GM18861 (cell line): ENCODE measurements at regions not wholly inside any gene's neighbourhood (a gene's known extent, or its start where the extent isn't known, plus 50 kb on each side); places are given as distances from the start of the nearest gene placed in this dataset.
"Not testable (repeated sequence)": the region's sequence is repeated elsewhere in the genome, so short reads cannot be mapped to it uniquely, and the experiment has no call there.

Source experiments
- ATAC-seq: cut with Tn5 transposase; IDR thresholded peaks from one replicate; pipeline ENCODE4 v1.9.1; 2021; ENCODE audit not compliant: unreplicated experiment

DNA sequence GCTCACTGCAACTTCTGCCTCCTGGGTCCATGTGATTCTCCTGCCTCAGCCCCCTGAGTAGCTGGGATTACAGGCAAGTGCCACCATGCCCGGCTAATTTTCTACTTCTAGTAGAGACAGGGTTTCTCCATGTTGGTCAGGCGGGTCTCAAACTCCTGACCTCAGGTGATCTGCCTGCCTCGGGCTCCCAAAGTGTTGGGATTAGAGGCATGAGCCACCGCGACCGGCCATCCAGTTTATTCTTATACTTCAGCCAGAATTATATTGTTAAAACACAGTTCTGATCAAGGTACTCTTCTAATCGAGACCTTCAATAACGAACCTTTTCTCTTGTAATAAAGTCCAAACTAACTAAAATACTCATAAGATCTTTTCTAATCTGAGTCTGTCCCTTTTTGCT lies 119.6 kb upstream of the FAR2 start:
- ATAC-seq, result not testable (repeated sequence)

DNA sequence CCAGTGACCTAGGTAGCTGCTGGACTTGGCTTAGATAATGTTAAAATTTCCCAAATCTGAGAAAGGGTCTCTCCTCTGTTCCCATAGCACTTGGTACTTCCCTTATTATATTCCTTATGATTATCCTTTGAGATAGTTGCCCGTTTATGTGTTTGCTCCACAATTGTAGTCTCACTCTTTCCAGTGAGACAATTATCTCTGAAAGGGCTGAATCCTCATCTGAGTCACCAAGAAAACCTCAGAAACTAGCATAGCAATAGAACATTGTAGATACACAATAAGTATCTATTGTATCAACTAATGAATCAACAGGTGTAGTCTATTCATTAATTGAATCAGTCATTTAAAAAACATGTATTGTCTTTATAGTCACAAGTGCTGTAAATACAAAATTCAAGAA lies 119.1 kb upstream of the FAR2 start:
- no peak for ATAC-seq

DNA sequence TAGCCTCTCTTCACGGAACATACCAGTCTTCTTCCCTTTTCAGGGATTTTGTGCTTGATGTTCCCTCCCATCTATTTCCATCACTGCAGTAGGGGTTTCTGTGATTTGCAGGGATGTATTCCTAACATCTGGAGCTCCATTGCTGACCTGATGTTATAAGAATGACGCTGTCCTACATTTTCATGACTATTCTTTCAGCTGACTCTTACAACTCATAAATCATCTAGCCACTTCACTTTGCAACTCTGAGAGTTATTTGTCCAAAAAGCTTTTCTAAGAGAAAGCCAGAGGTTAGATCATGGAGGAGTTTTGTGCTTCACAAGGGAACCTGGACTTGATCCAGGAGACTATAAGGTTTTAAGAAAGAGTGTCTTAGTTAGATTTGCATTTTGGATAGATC lies 116.6 kb upstream of the FAR2 start:
- no peak for ATAC-seq

DNA sequence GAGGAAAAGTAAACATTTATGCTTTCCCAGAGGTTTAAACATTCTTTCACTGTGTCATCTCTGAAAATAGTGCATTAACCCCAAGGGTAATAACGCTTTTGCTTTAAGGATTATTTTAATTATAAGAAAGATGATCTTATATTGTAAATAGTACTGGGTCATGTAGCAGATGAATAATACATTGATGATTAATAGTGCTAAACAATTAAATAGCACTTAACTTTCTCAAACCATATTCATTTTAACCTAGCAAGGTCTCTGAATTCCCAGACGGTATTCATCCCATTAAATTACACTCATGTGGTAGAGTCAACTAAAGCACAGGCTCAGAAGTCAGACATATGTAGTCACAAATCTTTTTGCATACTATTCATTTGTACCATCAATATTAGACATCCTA lies 115.6 kb upstream of the FAR2 start:
- no peak for ATAC-seq

DNA sequence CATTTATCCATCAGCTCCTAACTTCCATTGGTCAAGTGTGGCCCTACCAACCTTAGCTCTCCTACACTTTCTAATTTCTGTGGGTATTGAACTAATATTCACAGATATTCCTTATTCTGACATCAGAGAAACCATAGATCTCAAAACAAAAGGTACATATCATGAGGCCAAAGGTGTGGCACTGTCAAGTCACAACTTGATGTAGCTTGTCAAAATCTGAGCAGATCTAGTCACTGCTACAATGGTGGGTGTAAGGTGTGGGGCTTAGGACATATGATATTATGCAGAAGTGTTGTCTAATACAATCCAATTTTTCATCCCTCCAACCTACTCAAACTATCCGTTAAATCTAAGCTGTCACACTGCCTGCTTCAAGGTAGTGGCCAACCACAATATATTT lies 114.0 kb upstream of the FAR2 start:
- no peak for ATAC-seq

DNA sequence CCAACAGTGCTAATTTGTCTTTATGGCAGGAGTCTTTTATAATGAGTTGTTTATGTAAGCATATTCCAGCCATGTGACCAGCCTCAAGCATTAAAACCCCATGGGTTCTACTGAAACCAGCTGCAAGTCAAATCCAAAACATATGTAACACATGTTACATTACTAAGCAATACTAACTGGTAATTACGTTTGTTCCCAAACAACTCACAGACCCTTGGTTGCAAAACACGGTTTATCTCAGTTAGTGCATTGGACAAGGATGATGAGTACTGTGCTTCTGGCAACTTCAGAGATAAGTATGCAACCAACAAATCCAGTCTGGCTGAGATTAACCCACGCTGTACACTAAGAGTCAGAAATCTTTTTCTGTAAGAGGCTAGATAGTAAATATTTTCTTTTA lies 110.1 kb upstream of the FAR2 start:
- ATAC-seq, result no peak

DNA sequence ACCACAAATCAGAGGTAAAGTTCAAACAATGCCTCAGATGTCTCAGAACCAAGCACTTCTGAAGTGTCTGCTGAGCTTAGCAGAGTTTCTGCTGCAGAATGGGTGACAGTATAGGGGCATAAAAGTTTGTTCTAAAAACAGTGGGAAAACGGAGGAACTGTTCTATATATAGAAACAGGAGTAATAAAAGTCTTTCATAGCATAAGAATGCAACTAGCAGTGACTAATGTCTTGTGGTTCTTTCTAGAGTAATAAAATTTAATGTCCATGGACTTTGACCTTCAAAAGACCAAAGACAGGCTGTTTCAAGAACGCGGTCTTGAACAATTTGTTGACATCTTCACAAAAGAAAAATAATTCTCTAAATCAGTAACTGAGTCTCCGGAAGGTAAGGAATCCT lies 107.5 kb upstream of the FAR2 start:
- ATAC-seq, result peak; percentile 36

DNA sequence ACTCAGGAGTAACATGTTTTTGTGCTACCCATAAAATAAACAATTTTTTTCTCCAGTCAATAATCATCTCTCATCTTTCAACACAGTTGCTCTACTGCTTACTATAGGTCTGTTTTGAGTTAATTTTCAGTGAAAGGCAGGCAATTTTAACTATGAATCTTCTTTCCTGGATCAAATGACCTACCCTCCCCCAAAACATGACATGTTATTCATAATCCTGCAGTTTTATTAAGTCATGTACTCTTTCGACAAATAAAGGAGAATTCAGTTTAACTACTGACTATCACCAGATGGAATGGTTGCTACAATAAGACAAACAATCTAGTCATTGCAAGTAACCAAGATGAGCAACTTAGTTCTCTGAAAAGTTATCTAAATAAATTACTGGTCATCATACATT lies 106.0 kb upstream of the FAR2 start:
- ATAC-seq, result no peak

DNA sequence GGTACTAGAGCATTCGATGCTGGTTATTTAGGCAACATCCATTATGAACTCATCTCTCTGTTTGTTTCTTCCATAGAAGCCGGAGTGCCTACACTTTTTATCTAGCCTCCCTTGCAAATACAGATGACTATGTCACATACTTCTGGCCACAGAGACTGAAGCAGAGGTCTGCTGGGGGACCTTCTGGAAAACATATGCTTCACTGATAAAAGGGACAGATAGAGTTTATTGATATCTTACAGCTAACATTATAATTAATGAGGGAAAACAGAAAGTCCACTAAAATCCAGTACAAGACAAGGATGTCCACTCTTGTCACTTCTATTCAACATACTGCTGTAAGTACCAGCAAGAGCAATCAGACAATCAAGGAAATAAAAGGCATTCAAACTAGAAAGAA lies 104.3 kb upstream of the FAR2 start:
- ATAC-seq, result no peak

DNA sequence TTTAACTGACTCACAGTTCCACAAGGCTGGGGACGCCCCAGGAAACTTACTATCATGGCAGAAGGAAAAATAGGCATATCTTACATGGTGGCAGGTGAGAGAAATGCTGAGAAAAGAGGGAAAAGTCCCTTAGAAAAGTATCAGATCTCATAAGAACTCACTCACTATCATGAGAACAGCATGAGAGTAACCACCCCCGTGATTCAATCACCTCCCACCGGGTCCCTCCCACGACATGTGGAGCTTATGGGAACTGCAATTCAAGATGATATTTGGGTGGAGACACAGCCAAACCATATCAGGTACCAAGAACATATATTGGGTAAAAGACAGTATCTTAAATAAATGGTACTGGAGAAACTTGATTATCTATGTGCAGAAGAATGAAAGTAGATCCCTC lies 100.3 kb upstream of the FAR2 start:
- ATAC-seq, result no peak

DNA sequence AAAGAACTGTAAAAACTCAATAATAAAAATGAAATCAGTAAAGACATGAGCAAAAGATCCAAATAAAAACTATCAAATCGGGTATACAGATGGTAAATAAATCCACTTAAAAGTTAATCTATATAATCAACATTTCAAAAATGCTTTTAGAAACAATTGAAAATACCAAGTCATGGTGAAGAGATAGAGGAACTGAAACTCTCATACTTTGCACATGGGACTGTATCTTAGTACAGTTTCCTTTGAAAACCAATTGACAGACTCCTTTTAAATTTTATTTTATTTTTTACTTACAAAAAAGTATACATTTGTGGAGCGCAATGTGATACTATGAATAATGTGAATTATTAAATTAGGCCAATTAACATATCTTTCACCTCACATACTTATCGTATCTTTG lies 98.6 kb upstream of the FAR2 start:
- ATAC-seq, result peak; percentile 82

DNA sequence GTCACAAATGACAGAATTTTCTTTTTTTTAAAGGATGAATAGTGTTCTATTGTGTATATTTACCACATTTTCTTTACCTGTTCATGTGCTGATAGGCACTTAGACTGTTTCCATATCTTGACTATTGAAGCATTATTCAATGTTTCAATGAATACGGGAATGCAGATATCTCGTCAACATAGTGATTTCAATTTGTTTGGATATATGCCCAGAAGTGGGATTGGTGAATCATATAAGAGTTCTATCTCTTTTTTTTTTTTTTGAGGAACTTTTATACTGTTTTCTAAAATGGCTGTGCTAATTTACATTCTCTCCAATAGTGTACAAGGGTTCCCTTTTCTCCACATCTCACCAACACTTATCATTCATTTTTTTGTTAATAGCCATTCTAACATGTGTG lies 97.9 kb upstream of the FAR2 start:
- no peak for ATAC-seq

DNA sequence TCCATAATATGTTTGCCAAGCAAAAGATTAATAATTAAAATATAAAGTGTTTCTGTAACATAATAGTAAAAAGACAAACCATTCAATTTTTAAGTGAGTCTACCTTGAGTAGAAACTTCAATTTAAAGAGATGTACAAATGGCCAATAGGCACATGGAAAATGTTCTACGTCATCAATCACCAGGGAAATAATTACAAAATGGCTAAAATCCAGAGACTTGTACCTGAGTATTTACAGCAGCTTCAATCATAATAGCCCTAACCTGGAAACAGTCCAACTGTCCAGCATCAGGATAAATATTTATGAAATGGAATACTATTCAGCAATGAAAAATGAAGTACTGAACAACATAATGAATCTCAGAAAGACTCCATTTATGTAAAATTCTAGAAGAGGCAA lies 95.5 kb upstream of the FAR2 start:
- peak; percentile 55 for ATAC-seq

DNA sequence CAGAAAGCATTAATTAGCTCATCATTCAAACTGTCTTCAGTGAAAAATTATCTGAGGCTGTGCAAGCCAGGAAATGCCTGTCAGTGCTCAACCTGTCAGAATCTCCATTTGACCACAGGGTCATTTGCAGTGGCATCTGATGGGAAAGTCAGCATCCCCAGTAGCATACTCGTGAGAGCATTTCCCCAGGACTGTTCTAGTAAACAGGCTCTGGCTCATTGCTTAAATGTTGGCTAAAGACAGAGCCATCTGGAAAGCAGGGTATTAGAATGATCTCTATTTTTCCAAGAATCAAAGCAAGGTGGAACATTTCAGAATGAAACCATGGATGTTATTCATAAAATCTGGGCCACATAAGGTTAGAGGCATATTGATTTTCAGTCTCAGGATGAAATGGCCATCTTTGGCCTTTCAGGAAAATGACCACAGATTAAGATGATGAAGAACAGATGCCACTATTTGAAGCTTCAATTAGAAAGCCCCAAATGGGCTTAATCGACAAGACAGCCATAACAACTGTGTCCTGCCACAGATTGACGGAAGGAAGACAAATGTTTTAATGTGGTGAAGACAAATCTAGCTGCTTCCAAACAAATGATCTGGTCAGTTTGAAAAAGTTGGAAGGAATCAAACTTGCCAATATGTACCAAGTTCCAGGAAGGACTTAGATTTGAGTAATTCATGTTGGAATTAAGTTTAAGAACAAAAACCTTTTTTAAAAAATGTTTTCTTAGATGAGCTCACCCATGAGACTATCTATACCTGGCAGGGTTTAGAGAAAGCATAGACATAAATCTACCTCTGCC lies 94.0 kb upstream of the FAR2 start:
- no peak for ATAC-seq

DNA sequence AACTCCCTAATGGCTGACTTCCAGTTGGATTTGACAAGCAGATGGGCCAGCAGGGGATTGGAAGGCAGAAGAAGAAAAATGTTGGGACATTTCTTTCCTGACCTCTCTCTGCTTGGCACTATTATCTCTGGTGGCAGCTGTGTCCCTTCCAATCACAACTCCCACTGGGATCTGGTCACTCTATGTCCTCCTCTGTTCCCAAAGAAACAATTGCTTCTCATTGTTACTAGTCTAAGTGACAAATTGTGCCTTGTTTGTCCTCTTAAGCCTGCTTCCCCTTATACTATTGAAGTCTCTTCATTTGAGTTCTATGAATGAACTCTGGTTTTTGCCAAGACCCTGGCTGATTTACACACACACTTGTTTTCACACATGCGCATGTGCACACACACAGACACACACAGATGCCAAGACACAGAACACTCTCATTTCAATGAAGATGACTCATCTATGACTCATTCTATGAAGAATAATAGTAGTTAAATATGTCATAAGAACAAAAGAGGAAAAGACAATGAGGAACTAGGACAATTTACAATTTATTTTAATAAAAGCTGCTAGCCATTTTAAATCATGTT lies 83.0 kb upstream of the FAR2 start:
- ATAC-seq, result peak; percentile 75

DNA sequence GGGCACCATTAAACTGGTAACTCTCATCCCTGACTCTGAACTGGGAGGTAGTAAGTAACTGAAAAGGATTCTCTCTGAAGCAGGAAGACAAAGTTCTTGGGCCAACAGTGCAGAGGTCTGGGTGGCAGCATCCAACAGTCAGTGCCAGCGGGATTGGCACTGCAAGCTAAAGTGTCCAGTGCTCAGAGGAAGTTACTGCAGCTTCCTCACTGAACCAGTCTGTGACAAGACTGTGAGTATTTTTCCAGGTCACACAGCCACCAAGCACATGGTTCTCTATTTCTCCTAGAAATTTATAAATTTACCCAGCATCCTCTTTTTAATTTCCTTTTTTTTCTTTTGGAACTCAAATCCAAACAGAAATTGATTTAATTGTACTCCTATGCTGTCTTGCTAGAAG lies 81.6 kb upstream of the FAR2 start:
- ATAC-seq, result no peak

DNA sequence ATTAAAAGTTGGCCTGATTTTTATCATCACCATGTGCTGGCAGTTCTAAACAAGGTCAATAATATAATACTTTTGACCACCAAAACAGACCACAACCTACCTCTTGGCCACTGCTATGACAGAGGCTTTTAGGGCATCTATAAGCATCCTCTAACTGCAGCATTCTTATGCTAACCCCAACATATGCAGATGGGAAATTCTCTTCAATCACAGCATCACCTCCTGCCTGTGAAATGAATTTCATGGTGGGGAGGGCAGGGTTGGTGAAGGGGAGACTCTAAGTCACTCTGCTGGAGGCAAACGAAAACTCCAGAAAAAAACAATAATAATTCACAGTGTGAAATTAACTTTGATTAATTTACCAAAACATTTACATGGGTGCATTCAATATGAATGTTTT lies 78.8 kb upstream of the FAR2 start:
- no peak for ATAC-seq

DNA sequence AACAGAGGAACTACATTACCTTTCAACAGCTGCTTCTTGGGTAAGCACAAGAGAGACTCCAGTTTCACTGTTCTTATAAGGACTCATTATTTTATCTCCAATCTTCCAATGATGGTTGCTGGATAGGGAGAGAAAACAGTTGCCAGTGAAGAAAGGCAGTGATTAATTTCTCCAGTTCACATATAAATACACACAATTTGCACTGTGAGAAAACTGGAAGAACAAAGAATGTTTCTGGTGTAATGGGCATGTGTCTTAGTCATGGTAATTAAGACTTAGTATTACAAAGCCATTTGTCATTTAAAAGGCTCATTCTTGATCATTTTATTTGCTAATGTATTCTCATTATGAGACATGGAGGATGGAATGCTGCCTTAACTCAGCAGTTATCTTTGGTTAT lies 78.0 kb upstream of the FAR2 start:
- no peak for ATAC-seq

DNA sequence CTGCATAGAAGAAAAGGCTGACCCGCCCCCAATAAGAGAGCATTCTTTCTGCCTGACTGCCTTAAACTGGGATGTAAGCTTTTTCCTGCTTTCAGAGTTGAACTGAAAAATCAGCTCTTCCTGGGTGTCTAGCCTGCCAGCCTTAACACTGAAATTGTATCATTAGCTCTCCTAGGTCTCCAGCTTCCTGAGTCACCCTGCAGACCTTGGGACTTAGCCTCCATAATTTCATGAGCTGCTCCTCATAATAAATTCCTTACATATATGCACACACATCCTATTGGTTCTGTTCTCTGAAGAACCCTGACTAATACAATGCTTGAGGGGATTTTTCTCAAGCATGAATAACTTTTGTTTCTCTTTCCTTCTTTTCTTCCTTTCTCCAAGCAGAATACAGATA lies 76.4 kb upstream of the FAR2 start:
- no peak for ATAC-seq

DNA sequence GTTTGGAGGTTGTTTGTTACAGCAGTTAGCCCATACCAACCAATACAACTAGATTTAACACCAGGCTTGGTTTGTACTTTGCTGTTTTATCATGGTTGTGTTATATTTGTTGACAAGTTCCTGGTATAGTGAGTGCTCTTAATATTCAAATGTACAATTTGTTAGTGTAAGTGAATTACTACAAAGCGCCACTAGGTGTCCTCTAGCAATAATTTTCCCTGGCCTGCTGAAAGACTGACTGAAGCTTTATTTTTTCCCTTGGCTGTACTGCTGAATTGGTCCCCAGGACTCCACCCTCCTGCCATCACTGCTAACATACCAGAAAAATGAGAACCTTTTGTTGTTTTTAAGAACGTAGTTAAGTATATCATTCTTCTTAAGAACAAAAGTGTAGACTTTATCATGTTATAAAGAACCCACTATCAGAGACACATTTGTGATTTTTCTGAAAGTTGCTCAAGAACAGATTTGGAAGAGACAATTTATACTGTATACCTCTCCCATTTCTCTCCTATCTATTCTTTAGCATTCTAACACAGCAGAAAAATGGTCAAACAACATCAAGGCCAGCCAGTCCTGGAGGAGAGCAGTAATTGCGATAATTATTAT lies 75.3 kb upstream of the FAR2 start:
- ATAC-seq, result peak; percentile 76

DNA sequence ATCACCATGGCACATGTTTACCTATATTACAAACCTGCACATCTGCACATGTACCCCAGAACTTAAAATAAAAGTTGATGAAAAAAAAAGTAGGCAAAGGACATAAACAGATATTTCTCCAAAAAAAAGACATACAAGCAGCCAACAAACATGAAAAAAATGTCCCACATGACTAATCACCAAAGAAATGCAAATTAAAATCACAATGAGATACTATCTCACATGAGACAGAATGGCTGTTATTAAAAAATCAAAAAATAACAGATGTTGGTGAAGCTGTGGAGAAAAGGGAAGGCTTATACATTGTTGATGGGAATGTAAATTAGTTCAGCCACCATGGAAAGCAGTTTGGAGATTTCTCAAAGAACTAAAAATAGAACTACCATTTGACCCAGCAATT lies 68.0 kb upstream of the FAR2 start:
- ATAC-seq, result no peak

DNA sequence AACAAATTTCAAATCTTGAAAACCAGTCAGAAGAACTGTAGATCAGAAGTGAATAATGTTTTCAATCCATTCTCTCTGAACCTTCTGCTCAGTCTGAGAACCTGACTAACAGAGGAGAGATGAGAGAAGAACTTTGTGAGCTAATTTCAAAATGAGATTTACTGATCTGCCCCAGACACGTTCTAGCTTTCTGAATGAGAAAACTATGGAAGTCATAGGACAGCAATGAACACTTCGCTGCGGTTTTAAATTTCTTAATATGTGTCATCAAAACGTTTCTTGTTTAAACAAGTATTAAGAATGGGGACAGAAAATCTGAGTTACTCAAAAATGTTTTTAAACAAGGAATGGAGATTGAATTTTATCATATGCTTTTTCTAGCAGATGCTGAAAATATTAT lies 66.6 kb upstream of the FAR2 start:
- peak; percentile 69 for ATAC-seq
